OCI-LY7 (cell line): ENCODE measurements at regions not wholly inside any gene's neighbourhood (a gene's known extent, or its start where the extent isn't known, plus 50 kb on each side); places are given as distances from the start of the nearest gene placed in this dataset.

Experiments used
- BruUV-seq: library from RNA; stranded (reverse); fragments of 400-500 nt; replicated peaks from 2 replicates; lab custom pipeline; 2021; lab: Mats Ljungman, UMichigan
- CTCF ChIA-PET: fragments of 300-600 bp; sonication (Branson Sonifier 250); formaldehyde crosslinking; loops from one replicate; lab custom pipeline; 2022; ENCODE audit warnings: antibody characterized with exemption; ENCODE audit not compliant: unreplicated experiment; lab: Charles Lee
- POLR2A ChIA-PET: fragments of 300-600 bp; sonication (Branson Sonifier 250); formaldehyde crosslinking; loops from one replicate; lab custom pipeline; 2022; ENCODE audit warnings: antibody characterized with exemption; lab: Charles Lee
- DNase-seq: peaks from one replicate; pipeline ENCODE4 v3.0.0-alpha.2; 2015; ENCODE audit warnings: low spot score
- H2AFZ ChIP-seq: fragments of 200-600 bp; sonication (generic), shearing (Covaris generic); 2 replicates; pipeline ENCODE4 v1.6.1; 2014; ENCODE audit warnings: mild to moderate bottlenecking, antibody characterized with exemption, low read length, moderate library complexity
- H3K27ac ChIP-seq: fragments of 200-600 bp; sonication (generic); 2 replicates; pipeline ENCODE4 v1.5.1; 2014; ENCODE audit warnings: mixed run types, low read depth, mild to moderate bottlenecking, moderate library complexity, low read length, inconsistent platforms; ENCODE audit not compliant: poor library complexity, severe bottlenecking
- H3K36me3 ChIP-seq: fragments of 200-600 bp; sonication (generic); 2 replicates; pipeline ENCODE4 v1.6.1; 2014; ENCODE audit warnings: mild to moderate bottlenecking, antibody characterized with exemption, low read length, moderate library complexity, mixed read lengths; ENCODE audit not compliant: insufficient read depth
- H3K4me1 ChIP-seq: fragments of 200-600 bp; sonication (generic); 2 replicates; pipeline ENCODE4 v1.5.1; 2014; ENCODE audit warnings: mild to moderate bottlenecking, low read length; ENCODE audit not compliant: insufficient read depth, poor library complexity, severe bottlenecking
- H3K4me2 ChIP-seq: fragments of 200-600 bp; sonication (generic); 2 replicates; pipeline ENCODE4 v1.6.1; 2014; ENCODE audit warnings: mild to moderate bottlenecking, low read length
- H3K4me3 ChIP-seq: fragments of 200-600 bp; sonication (generic); 2 replicates; pipeline ENCODE4 v1.5.1; 2014; ENCODE audit warnings: mild to moderate bottlenecking, low read depth, low read length; ENCODE audit not compliant: poor library complexity, severe bottlenecking
- H3K79me2 ChIP-seq: fragments of 200-600 bp; sonication (generic); 2 replicates; pipeline ENCODE4 v1.6.1; 2016; ENCODE audit warnings: low read depth, mild to moderate bottlenecking, low read length, moderate library complexity, mixed read lengths; ENCODE audit not compliant: insufficient read depth
- H3K9me2 ChIP-seq: fragments of 200-600 bp; sonication (generic); 2 replicates; pipeline ENCODE4 v1.6.1; 2016; ENCODE audit warnings: mild to moderate bottlenecking, low read length, mixed read lengths; ENCODE audit not compliant: insufficient read depth
- H3K9me3 ChIP-seq: fragments of 200-600 bp; sonication (generic); 2 replicates; pipeline ENCODE4 v1.6.1; 2014; ENCODE audit warnings: mild to moderate bottlenecking, mixed run types, low read length, mixed read lengths
- H4K20me1 ChIP-seq: fragments of 200-600 bp; sonication (generic); 2 replicates; pipeline ENCODE4 v1.6.1; 2014; ENCODE audit warnings: mild to moderate bottlenecking, antibody characterized with exemption, low read length, moderate library complexity, mixed read lengths; ENCODE audit not compliant: insufficient read depth
- CTCF ChIP-seq: fragments of 200-600 bp; sonication (generic); conservative IDR thresholded peaks from 2 replicates; pipeline ENCODE4 v1.5.1; 2014; ENCODE audit warnings: mild to moderate bottlenecking, antibody characterized with exemption, low read length, moderate library complexity, mixed read lengths
- EZH2phosphoT487 ChIP-seq: fragments of 200-600 bp; sonication (generic); IDR thresholded peaks from 2 replicates; pipeline ENCODE4 v1.6.1; 2018; ENCODE audit warnings: low read depth, borderline replicate concordance, mild to moderate bottlenecking, mixed run types, antibody characterized with exemption, low read length, moderate library complexity, mixed read lengths
- intact Hi-C: fragments of 100-400 bp; cut with micrococcal nuclease; formaldehyde crosslinking; loops from one replicate; pipeline ENCODE4 v1.10.0; 2022; ENCODE audit not compliant: unreplicated experiment

- Histone ChIP-seq H3K36me3 (no peaks in the 10 kb centered on the region), H3K79me2 (no peaks in the 10 kb centered on the region), H3K4me3 (no peak overlapping the region), H3K4me2 (no peak overlapping the region), H4K20me1 (no peaks in the 10 kb centered on the region), H3K4me1 (no peaks in the 10 kb centered on the region), H3K27ac (no peak overlapping the region), H3K9me2 (no peaks in the 10 kb centered on the region), H3K9me3 (no peaks in the 10 kb centered on the region), H2AFZ (no peak overlapping the region)
- TF ChIP-seq EZH2phosphoT487 (no peak), CTCF (no peak)
- CTCF ChIA-PET: no interaction called here
- POLR2A ChIA-PET: interaction anchor here (0.6 kb wide), 2 partner anchors 387 to 1006 kb away, joined by 3 to 4 read pairs; no protein-coding TSS in a partner anchor
- no peak for DNase-seq
- BruUV-seq: no TSS peak
- intact Hi-C loops: no loop called here
These were observed 60.5 kb upstream of the RNF32 start for GRCh38 chr7:156580036-156580435.

- H2AFZ ChIP-seq: no peak overlapping the region
- intact Hi-C loops: no loop called here
- H3K4me3 ChIP-seq: no peak overlapping the region
- no peaks in the 10 kb centered on the region for H3K9me2 ChIP-seq
- TF ChIP-seq CTCF: no peak
- no peak for TF ChIP-seq EZH2phosphoT487
- no peak for DNase-seq
- POLR2A ChIA-PET: no interaction called here
- no TSS peak for BruUV-seq
- H4K20me1 ChIP-seq: no peaks in the 10 kb centered on the region
- H3K36me3 ChIP-seq: no peaks in the 10 kb centered on the region
- H3K79me2 ChIP-seq: no peaks in the 10 kb centered on the region
- H3K27ac ChIP-seq: no peak overlapping the region
- no peaks in the 10 kb centered on the region for H3K4me1 ChIP-seq
- H3K9me3 ChIP-seq: no peaks in the 10 kb centered on the region
- CTCF ChIA-PET: no interaction called here
- no peak overlapping the region for H3K4me2 ChIP-seq
These were observed 61.0 kb upstream of the RNF32 start for GRCh38 chr7:156579566-156579965.

GRCh38 chr7:156578978-156579430, 61.6 kb upstream of the RNF32 start:
- Histone ChIP-seq H3K27ac (no peak overlapping the region), H4K20me1 (no peaks in the 10 kb centered on the region), H2AFZ (no peak overlapping the region), H3K4me3 (no peak overlapping the region), H3K79me2 (no peaks in the 10 kb centered on the region), H3K9me3 (no peaks in the 10 kb centered on the region), H3K4me2 (no peak overlapping the region), H3K4me1 (no peaks in the 10 kb centered on the region), H3K36me3 (no peaks in the 10 kb centered on the region), H3K9me2 (no peaks in the 10 kb centered on the region)
- POLR2A ChIA-PET: no interaction called here
- CTCF ChIA-PET: no interaction called here
- no peak for TF ChIP-seq EZH2phosphoT487
- no peak for TF ChIP-seq CTCF
- DNase-seq: no peak
- no TSS peak for BruUV-seq
- intact Hi-C loops: no loop called here
